ENCODE measurements at regions not wholly inside any gene's neighbourhood (a gene's known extent, or its start where the extent isn't known, plus 50 kb on each side); places are given as distances from the start of the nearest gene placed in this dataset.

GRCh38 chr2:12167525-12168317 lies 421.3 kb downstream of the LPIN1 start:
- Histone ChIP-seq H3K4me1 (peaks cover 20% of the 10 kb centered on the region), H3K4me3 (no peak overlapping the region), H3K36me3 (ENCODE audit: low read depth, missing control alignments) (no peaks in the 10 kb centered on the region), H3K27ac (no peak overlapping the region), H3K27me3 (no peaks in the 10 kb centered on the region), H3K9me3 (no peaks in the 10 kb centered on the region)
- TF ChIP-seq POLR2A (IDR thresholded peaks at IDR 0.05) (no peak), CTCF (IDR thresholded peaks at IDR 0.05) (no peak)
- intact Hi-C loops (cut with DNase I; ENCODE audit: low total_unique reads): no loop called here
- peak; percentile 73 for DNase-seq
- WGBS, 2 donors: 78 to 80% methylated on average over 13 of the region's 13 CpGs

- 94 to 95% methylated on average over 6 of the region's 6 CpGs for WGBS, 2 donors
- Histone ChIP-seq H3K27me3 (no peaks in the 10 kb centered on the region), H3K4me1 (peaks cover 20% of the 10 kb centered on the region), H3K27ac (no peak overlapping the region), H3K4me3 (no peak overlapping the region), H3K36me3 (ENCODE audit: low read depth, missing control alignments) (no peaks in the 10 kb centered on the region), H3K9me3 (no peaks in the 10 kb centered on the region)
- TF ChIP-seq POLR2A (IDR thresholded peaks at IDR 0.05) (no peak), CTCF (IDR thresholded peaks at IDR 0.05) (no peak)
- no peak for DNase-seq
- intact Hi-C loops (cut with DNase I; ENCODE audit: low total_unique reads): no loop called here
Measured at GRCh38 chr2:12168354-12168753, 421.9 kb downstream of the LPIN1 start.

GRCh38 chr2:12168791-12169388 lies 422.5 kb downstream of the LPIN1 start:
- Histone ChIP-seq H3K27me3 (no peaks in the 10 kb centered on the region), H3K27ac (no peak overlapping the region), H3K9me3 (no peaks in the 10 kb centered on the region), H3K4me1 (peaks cover 20% of the 10 kb centered on the region), H3K4me3 (no peak overlapping the region), H3K36me3 (ENCODE audit: low read depth, missing control alignments) (no peaks in the 10 kb centered on the region)
- peak; percentile 53 for DNase-seq
- no peak for TF ChIP-seq CTCF (IDR thresholded peaks at IDR 0.05)
- no peak for TF ChIP-seq POLR2A (IDR thresholded peaks at IDR 0.05)
- intact Hi-C loops (cut with DNase I; ENCODE audit: low total_unique reads): no loop called here
- WGBS, 2 donors: 60 to 71% methylated on average over 4 of the region's 4 CpGs

- no peaks in the 10 kb centered on the region for H3K27me3 ChIP-seq
- no peak overlapping the region for H3K4me3 ChIP-seq
- 69 to 86% methylated on average over 6 of the region's 6 CpGs for WGBS, 2 donors
- intact Hi-C loops (cut with DNase I; ENCODE audit: low total_unique reads): no loop called here
- H3K4me1 ChIP-seq: peaks cover 20% of the 10 kb centered on the region
- no peak overlapping the region for H3K27ac ChIP-seq
- DNase-seq: peak; percentile 38
- no peak for TF ChIP-seq POLR2A (IDR thresholded peaks at IDR 0.05)
- TF ChIP-seq CTCF (IDR thresholded peaks at IDR 0.05): no peak
- H3K9me3 ChIP-seq: no peaks in the 10 kb centered on the region
- H3K36me3 ChIP-seq (ENCODE audit: low read depth, missing control alignments): no peaks in the 10 kb centered on the region
Measured at GRCh38 chr2:12169721-12170120, 423.3 kb downstream of the LPIN1 start.
